SK-N-SH (cell line): ENCODE measurements at regions not wholly inside any gene's neighbourhood (a gene's known extent, or its start where the extent isn't known, plus 50 kb on each side); places are given as distances from the start of the nearest gene placed in this dataset.

Experiments
- CTCF ChIA-PET: fragments of 300-600, 350-600 bp; formaldehyde crosslinking; extraction: SDS; loops from one replicate; lab custom pipeline; 2021; lab: Yijun Ruan, JAX
- POLR2A ChIA-PET: fragments of 350-600 bp; sonication (Branson Sonifier 250); formaldehyde crosslinking; extraction: SDS; loops from one replicate; lab custom pipeline; 2020; ENCODE audit warnings: antibody characterized with exemption, inconsistent platforms; lab: Yijun Ruan, JAX
- DNase-seq: peaks from one replicate; pipeline ENCODE4 v3.0.0; 2012
- H2AFZ ChIP-seq: fragments of 200-600 bp; sonication (generic); 2 replicates; pipeline ENCODE4 v1.8.1; 2016; ENCODE audit warnings: antibody characterized with exemption, mild to moderate bottlenecking, low read depth
- H3F3A ChIP-seq: fragments of 200-600 bp; sonication (generic); replicated peaks from 2 replicates; pipeline ENCODE3; 2016; ENCODE audit warnings: antibody characterized with exemption, mild to moderate bottlenecking; ENCODE audit not compliant: insufficient read depth
- H3K27ac ChIP-seq, 2 experiments: fragments of 200-500 bp in 1 of 2; fragments of 200-600 bp in 1 of 2; sonication (Bioruptor generic) in 1 of 2; sonication (generic), shearing (Covaris generic) in 1 of 2; 2 replicates each; pipeline versions ENCODE4 v1.5.1 to v1.6.1; 2014 to 2016; ENCODE audit warnings: low read depth in 2 of 2, inconsistent platforms in 1 of 2, low read length in 1 of 2, mild to moderate bottlenecking in 1 of 2, mixed read lengths in 1 of 2
- H3K27me3 ChIP-seq: fragments of 200-600 bp; sonication (generic), shearing (Covaris generic); 2 replicates; pipeline ENCODE4 v1.6.1; 2016; ENCODE audit warnings: mixed run types; ENCODE audit not compliant: insufficient read depth
- H3K36me3 ChIP-seq, 2 experiments: fragments of 200-500 bp in 1 of 2; fragments of 200-600 bp in 1 of 2; sonication (Bioruptor generic) in 1 of 2; sonication (generic) in 1 of 2; replicated peaks in 1 of 2; 2 replicates each; pipeline versions ENCODE3 to v1.5.1; 2014 to 2016; ENCODE audit warnings: low read length in 1 of 2, mild to moderate bottlenecking in 1 of 2; ENCODE audit not compliant: insufficient read depth in 2 of 2, control insufficient read depth in 1 of 2
- H3K4me1 ChIP-seq, 2 experiments: fragments of 200-500 bp in 1 of 2; fragments of 200-600 bp in 1 of 2; sonication (Bioruptor generic) in 1 of 2; sonication (generic), shearing (Covaris generic) in 1 of 2; 2 replicates each; pipeline versions ENCODE4 v1.5.1 to v1.6.1; 2014 to 2016; ENCODE audit warnings: low read depth in 1 of 2, low read length in 1 of 2, mixed run types in 1 of 2; ENCODE audit not compliant: insufficient read depth in 2 of 2, control insufficient read depth in 1 of 2
- H3K4me2 ChIP-seq: fragments of 200-600 bp; sonication (generic), shearing (Covaris generic); 2 replicates; pipeline ENCODE4 v1.6.1; 2017; ENCODE audit warnings: mixed run types
- H3K4me3 ChIP-seq, 2 experiments: fragments of 200-500 bp in 1 of 2; fragments of 200-600 bp in 1 of 2; sonication (Bioruptor generic) in 1 of 2; sonication (generic), shearing (Covaris generic) in 1 of 2; 2 replicates each; pipeline versions ENCODE4 v1.5.1 to v1.8.1; 2014 to 2016; ENCODE audit warnings: low read depth in 2 of 2, inconsistent platforms in 1 of 2, low read length in 1 of 2, mild to moderate bottlenecking in 1 of 2, mixed read lengths in 1 of 2, moderate library complexity in 1 of 2
- H3K79me2 ChIP-seq: fragments of 200-600 bp; sonication (generic); 2 replicates; pipeline ENCODE4 v1.8.1; 2017; ENCODE audit warnings: mild to moderate bottlenecking; ENCODE audit not compliant: insufficient read depth
- H3K9ac ChIP-seq: fragments of 200-600 bp; sonication (generic); 2 replicates; pipeline ENCODE4 v1.6.1; 2017; ENCODE audit warnings: mixed run types
- H3K9me2 ChIP-seq: fragments of 200-600 bp; sonication (generic); 2 replicates; pipeline ENCODE4 v1.6.1; 2017; ENCODE audit warnings: mixed run types
- H3K9me3 ChIP-seq: fragments of 200-600 bp; sonication (generic); 2 replicates; pipeline ENCODE4 v1.6.1; 2017; ENCODE audit warnings: mixed run types, mild to moderate bottlenecking, moderate library complexity
- H4K20me1 ChIP-seq: fragments of 200-600 bp; sonication (generic); 2 replicates; pipeline ENCODE4 v1.6.1; 2017; ENCODE audit warnings: mild to moderate bottlenecking, mixed run types; ENCODE audit not compliant: insufficient read depth
- ELF1 ChIP-seq: IDR thresholded peaks from 2 replicates; pipeline ENCODE4 v1.4.0; 2012
- FOSL2 ChIP-seq: IDR thresholded peaks from 2 replicates; pipeline ENCODE4 v1.4.0; 2012; ENCODE audit warnings: low read depth, mild to moderate bottlenecking, moderate library complexity, borderline replicate concordance
- FOXJ3 ChIP-seq: sonication (generic); formaldehyde crosslinking; IDR thresholded peaks from 2 replicates; pipeline ENCODE4 v1.5.1; 2020; ENCODE audit warnings: mild to moderate bottlenecking, missing genetic modification reagents
- GABPA ChIP-seq: IDR thresholded peaks from 2 replicates; pipeline ENCODE4 v1.4.0; 2012; ENCODE audit warnings: low read depth, mild to moderate bottlenecking
- GATA2 ChIP-seq: sonication (generic); formaldehyde crosslinking; IDR thresholded peaks from 2 replicates; pipeline ENCODE4 v1.5.0; 2020; ENCODE audit warnings: mild to moderate bottlenecking, missing genetic modification reagents
- JUND ChIP-seq: IDR thresholded peaks from 2 replicates; pipeline ENCODE4 v1.4.0; 2012
- MXI1 ChIP-seq: IDR thresholded peaks from 2 replicates; pipeline ENCODE4 v1.6.1; 2012; ENCODE audit warnings: mild to moderate bottlenecking, low read depth, low read length, improper control_type of control experiment
- PBX3 ChIP-seq: IDR thresholded peaks from 2 replicates; pipeline ENCODE4; 2012
- RAD21 ChIP-seq: IDR thresholded peaks from 2 replicates; pipeline ENCODE4 v1.6.1; 2012; ENCODE audit warnings: mild to moderate bottlenecking, low read length
- REST ChIP-seq: IDR thresholded peaks from 2 replicates; pipeline ENCODE4 v1.6.1; 2012; ENCODE audit warnings: mild to moderate bottlenecking, low read depth, low read length, moderate library complexity
- SIN3A ChIP-seq: IDR thresholded peaks from 2 replicates; pipeline ENCODE4 v1.6.1; 2012; ENCODE audit warnings: low read depth, mild to moderate bottlenecking, low read length, moderate library complexity, borderline replicate concordance
- USF1 ChIP-seq: IDR thresholded peaks from 2 replicates; pipeline ENCODE4 v1.4.0; 2012; ENCODE audit warnings: low read depth, borderline replicate concordance
- USF2 ChIP-seq: fragments of 150-350 bp; IDR thresholded peaks from 2 replicates; pipeline ENCODE4 v1.6.1; 2017; ENCODE audit warnings: antibody characterized with exemption, low read length, low read depth, borderline replicate concordance
- YY1 ChIP-seq: IDR thresholded peaks from 2 replicates; pipeline ENCODE4 v1.4.0; 2012; ENCODE audit warnings: low read depth, mild to moderate bottlenecking
- WGBS: methylation state at CpG from one replicate; pipeline ENCODE4 v1.1.6; 2017; ENCODE audit warnings: low lambda C conversion rate; 5-methylcytosine and 5-hydroxymethylcytosine counted together

- 15% methylated on average over 2 of the region's 2 CpGs for WGBS
- TF ChIP-seq GABPA (no peak), USF1 (no peak), PBX3 (no peak), MXI1 (no peak)
These were observed 903.1 kb downstream of the NSUN3 start for GRCh38 chr3:94965867-94966475.

GRCh38 chr3:94967196-94967595 lies 904.3 kb downstream of the NSUN3 start:
- Histone ChIP-seq H2AFZ (no peak overlapping the region), H4K20me1 (no peaks in the 10 kb centered on the region), H3K9ac (no peak overlapping the region), H3K79me2 (no peaks in the 10 kb centered on the region), H3K27ac (no peak overlapping the region), H3K9me2 (no peaks in the 10 kb centered on the region), H3K4me3 (no peak overlapping the region), H3K27me3 (no peaks in the 10 kb centered on the region), H3K9me3 (no peaks in the 10 kb centered on the region), H3F3A (no peaks in the 10 kb centered on the region), H3K4me2 (no peak overlapping the region), H3K36me3 (no peaks in the 10 kb centered on the region), H3K4me1 (no peaks in the 10 kb centered on the region)
- 84% methylated on average over 2 of the region's 2 CpGs for WGBS
- no peak for DNase-seq
- CTCF ChIA-PET: no interaction called here
- TF ChIP-seq RAD21 (no peak), FOSL2 (no peak), REST (no peak), USF2 (no peak), USF1 (no peak), JUND (no peak), FOXJ3 (CRISPR knock-in tag) (no peak), PBX3 (no peak), SIN3A (no peak), GABPA (no peak), ELF1 (no peak), YY1 (no peak), GATA2 (no peak)
- POLR2A ChIA-PET: no interaction called here

More at GRCh38 chr3:94965867-94966475, 903.1 kb downstream of the NSUN3 start:
- no peaks in the 10 kb centered on the region for H3K4me1 ChIP-seq
- no peak overlapping the region for H3K4me3 ChIP-seq
- ChIA-PET CTCF (no interaction called here), POLR2A (no interaction called here)
- H3F3A ChIP-seq: no peaks in the 10 kb centered on the region
- no peak overlapping the region for H3K9ac ChIP-seq
- no peaks in the 10 kb centered on the region for H3K79me2 ChIP-seq
- no peaks in the 10 kb centered on the region for H3K9me2 ChIP-seq
- no peak overlapping the region for H3K27ac ChIP-seq
- no peaks in the 10 kb centered on the region for H3K9me3 ChIP-seq
- H4K20me1 ChIP-seq: no peaks in the 10 kb centered on the region
- H2AFZ ChIP-seq: no peak overlapping the region
- no peaks in the 10 kb centered on the region for H3K36me3 ChIP-seq
- no peak overlapping the region for H3K4me2 ChIP-seq
- DNase-seq: no peak
- no peaks in the 10 kb centered on the region for H3K27me3 ChIP-seq
